HepG2 (cell line): ENCODE measurements at regions not wholly inside any gene's neighbourhood (a gene's known extent, or its start where the extent isn't known, plus 50 kb on each side); places are given as distances from the start of the nearest gene placed in this dataset.
A peak's percentile ranks its signal among the peaks of the same experiment; 100 is the strongest.

Source experiments
- ATAC-seq: fragments of 200-7000 bp; cut with Tn5 transposase; 3 replicates; pipeline ENCODE4 v1.9.1; 2020; ENCODE audit warnings: mild to moderate bottlenecking, moderate library complexity
- BruUV-seq: library from RNA; stranded (reverse); fragments of 400-500 nt; replicated peaks from 2 replicates; lab custom pipeline; 2021; lab: Mats Ljungman, UMichigan
- CTCF ChIA-PET: fragments of 300-600 bp; formaldehyde crosslinking; extraction: SDS; loops from one replicate; lab custom pipeline; 2021; ENCODE audit warnings: low total read pairs, inconsistent platforms, low intra/inter-chr PET ratio; lab: Yijun Ruan, JAX
- POLR2A ChIA-PET: fragments of 350-600 bp; sonication (Branson Sonifier 250); formaldehyde crosslinking; loops from one replicate; lab custom pipeline; 2020; ENCODE audit warnings: antibody characterized with exemption, inconsistent platforms; lab: Yijun Ruan, JAX
- DNase-seq: peaks from one replicate; pipeline ENCODE4 v3.0.0-alpha.2; 2015; ENCODE audit warnings: low spot score
- FAIRE-seq: peaks from 3 replicates; lab custom pipeline; 2011; peaks lifted over from hg19 to GRCh38; lab: Jason Lieb, UNC
- H2AFZ ChIP-seq: one replicate; pipeline ENCODE4 v1.6.1; 2011; ENCODE audit warnings: low read length, inconsistent platforms
- H3K27ac ChIP-seq: fragments of 300-600 bp; 3 replicates; pipeline ENCODE4 v1.8.0; 2011; ENCODE audit warnings: mixed run types, mild to moderate bottlenecking, mixed read lengths, low read length, inconsistent platforms; ENCODE audit not compliant: insufficient read depth; ENCODE audit errors: extremely low read length
- H3K27me3 ChIP-seq, 2 experiments: fragments of 200-600 bp in 1 of 2; 2 replicates in 1 of 2; 3 replicates in 1 of 2; pipeline versions ENCODE4 v1.6.0 to v1.8.0; 2011; ENCODE audit warnings: low read length in 2 of 2, mild to moderate bottlenecking in 2 of 2, moderate library complexity in 2 of 2, inconsistent platforms in 1 of 2; ENCODE audit not compliant: insufficient read depth in 2 of 2, control insufficient read depth in 1 of 2
- H3K36me3 ChIP-seq, 2 experiments: fragments of 200-600 bp in 1 of 2; replicated peaks in 1 of 2; 2 replicates in 1 of 2; 3 replicates in 1 of 2; pipeline versions ENCODE4 v1.5.1 to v1.8.0; 2011; ENCODE audit warnings: low read length in 2 of 2, inconsistent platforms in 1 of 2; ENCODE audit not compliant: insufficient read depth in 2 of 2, control insufficient read depth in 1 of 2
- H3K4me1 ChIP-seq: 2 replicates; pipeline ENCODE4 v1.5.1; 2012; ENCODE audit warnings: low read length, inconsistent platforms; ENCODE audit not compliant: insufficient read depth
- H3K4me2 ChIP-seq: 2 replicates; pipeline ENCODE4 v1.6.0; 2011; ENCODE audit warnings: low read depth, low read length, inconsistent platforms
- H3K4me3 ChIP-seq, 3 experiments: fragments of 200-600 bp in 1 of 3; sonication (generic), shearing (Covaris generic) in 1 of 3; replicated peaks in 1 of 3; 2 replicates each; pipeline ENCODE4 v1.5.1; 2011 to 2016; ENCODE audit warnings: low read length in 3 of 3, inconsistent platforms in 2 of 3, low read depth in 2 of 3, mild to moderate bottlenecking in 2 of 3, control low read depth in 1 of 3, mixed read lengths in 1 of 3; ENCODE audit not compliant: insufficient read depth in 1 of 3
- H3K79me2 ChIP-seq: one replicate; pipeline ENCODE4 v1.6.1; 2011; ENCODE audit warnings: low read length, inconsistent platforms; ENCODE audit not compliant: insufficient read depth
- H3K9ac ChIP-seq: 2 replicates; pipeline ENCODE4 v1.6.0; 2011; ENCODE audit warnings: mild to moderate bottlenecking, low read depth, low read length, inconsistent platforms; ENCODE audit not compliant: insufficient read depth
- H3K9me3 ChIP-seq: 2 replicates; pipeline ENCODE4 v1.5.1; 2012; ENCODE audit warnings: mild to moderate bottlenecking, low read length
- H4K20me1 ChIP-seq: 2 replicates; pipeline ENCODE4 v1.6.0; 2011; ENCODE audit warnings: inconsistent platforms, mild to moderate bottlenecking, low read length, moderate library complexity; ENCODE audit not compliant: insufficient read depth
- KLF12 ChIP-seq: sonication (generic); formaldehyde crosslinking; IDR thresholded peaks from 2 replicates; pipeline ENCODE4 v1.4.0; 2020; ENCODE audit warnings: missing genetic modification reagents, borderline replicate concordance
- MIER3 ChIP-seq: IDR thresholded peaks from 2 replicates; pipeline ENCODE4 v1.6.1; 2016; ENCODE audit warnings: missing compliant biosample characterization, borderline replicate concordance
- MIXL1 ChIP-seq: IDR thresholded peaks from 2 replicates; pipeline ENCODE4 v1.6.1; 2016
- SMC3 ChIP-seq: IDR thresholded peaks from 2 replicates; pipeline ENCODE4 v1.6.1; 2011; ENCODE audit warnings: low read length, improper control_type of control experiment
- STAG1 ChIP-seq: sonication (generic); formaldehyde crosslinking; IDR thresholded peaks from 2 replicates; pipeline ENCODE4 v1.4.0; 2020; ENCODE audit warnings: missing genetic modification reagents
- YEATS2 ChIP-seq: sonication (generic); formaldehyde crosslinking; IDR thresholded peaks from 2 replicates; pipeline ENCODE4 v1.4.0; 2020; ENCODE audit warnings: missing genetic modification reagents, borderline replicate concordance
- ZBTB40 ChIP-seq, 2 experiments: fragments of 450-650 bp in 1 of 2; sonication (generic) in 1 of 2; formaldehyde crosslinking in 1 of 2; IDR thresholded peaks; 2 replicates each; pipeline versions ENCODE4 v1.6.1 to v1.8.0; 2016 to 2022; ENCODE audit warnings: antibody characterized with exemption in 1 of 2, mild to moderate bottlenecking in 1 of 2, missing genetic modification reagents in 1 of 2
- ZNF20 ChIP-seq: sonication (generic); formaldehyde crosslinking; IDR thresholded peaks from 2 replicates; pipeline ENCODE4 v1.4.0; 2020; ENCODE audit warnings: mild to moderate bottlenecking, moderate library complexity, missing genetic modification reagents
- ZNF550 ChIP-seq: sonication (generic); formaldehyde crosslinking; IDR thresholded peaks from 2 replicates; pipeline ENCODE4 v1.4.0; 2020; ENCODE audit warnings: mild to moderate bottlenecking, missing genetic modification reagents, borderline replicate concordance
- ZNF569 ChIP-seq: sonication (generic); formaldehyde crosslinking; IDR thresholded peaks from 2 replicates; pipeline ENCODE4 v1.5.0; 2020; ENCODE audit warnings: mild to moderate bottlenecking, missing genetic modification reagents, moderate library complexity, borderline replicate concordance
- WGBS: methylation state at CpG from one replicate; pipeline ENCODE4 v1.1.6; 2017; ENCODE audit warnings: low lambda C conversion rate; 5-methylcytosine and 5-hydroxymethylcytosine counted together
- in situ Hi-C: cut with HindIII; loops from 2 replicates; pipeline ENCODE4 v1.10.0; 2017; ENCODE audit warnings: low pct_unique_long_range_greater_than_20kb; ENCODE audit not compliant: extremely low pct_ligation_motif_present
- intact Hi-C: fragments of 100-400 bp; cut with micrococcal nuclease; formaldehyde crosslinking; loops from one replicate; pipeline ENCODE4 v1.10.0; 2022; ENCODE audit not compliant: unreplicated experiment
- TF ChIP-seq, protein P1 (sequence below): sonication (generic); formaldehyde crosslinking; IDR thresholded peaks from 2 replicates; pipeline ENCODE4 v1.5.0; 2020; ENCODE audit warnings: mild to moderate bottlenecking, missing genetic modification reagents, moderate library complexity

DNA sequence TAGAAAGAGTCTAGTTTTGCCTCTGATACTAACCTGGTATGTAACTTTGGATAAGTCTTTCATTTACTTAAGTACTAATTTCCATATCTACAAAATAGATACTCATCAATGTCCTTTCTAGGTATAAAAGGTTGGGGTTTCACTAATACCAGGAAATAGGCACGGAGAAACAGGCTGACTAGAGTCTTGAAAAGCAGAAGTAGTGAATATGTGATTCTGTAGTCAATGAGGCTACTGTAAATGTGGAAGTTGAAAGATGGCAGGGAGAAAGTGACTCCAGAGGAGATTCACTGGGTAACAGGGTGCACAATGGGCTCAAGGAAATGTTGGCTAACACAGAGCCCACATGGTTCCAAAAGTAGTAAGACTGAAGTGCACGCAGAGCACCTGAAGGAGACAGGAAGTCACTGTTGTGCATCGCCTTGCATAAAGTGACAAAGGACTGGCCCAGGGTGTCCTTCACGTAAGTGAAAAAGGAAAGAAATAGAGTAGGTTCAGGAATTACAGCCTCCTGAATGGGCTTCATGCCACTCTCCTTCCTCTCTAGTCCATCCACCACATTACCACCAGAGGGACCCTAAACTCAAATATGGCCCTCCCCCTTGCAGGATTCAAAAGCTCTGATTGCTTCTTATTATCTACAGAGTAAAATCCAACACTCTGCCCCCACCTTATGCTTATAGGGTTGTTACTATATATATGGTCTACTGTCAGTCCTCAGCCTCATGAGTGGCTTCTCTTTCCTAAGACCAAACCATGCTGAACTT lies 288.0 kb upstream of the SMARCA2 start:
- H3K36me3 ChIP-seq, result no peaks in the 10 kb centered on the region
- H3K27ac ChIP-seq, result no peak overlapping the region
- H3K4me3 ChIP-seq, result no peak overlapping the region
- H3K4me2 ChIP-seq, result no peak overlapping the region
- CTCF ChIA-PET, result no interaction called here
- TF ChIP-seq STAG1 (CRISPR knock-in tag) (peak; percentile 28; the same call in 1 of the 2 replicates), ZNF569 (CRISPR knock-in tag) (no peak), MIER3 (no peak), MIXL1 (CRISPR knock-in tag) (no peak), ZNF550 (no peak), ZNF20 (no peak), SMC3 (peak; percentile 4; the same call in 1 of the 2 replicates), YEATS2 (no peak), KLF12 (CRISPR knock-in tag) (no peak), ZBTB40 (IDR thresholded peaks at IDR 0.05) (no peak), ZBTB40 (CRISPR knock-in tag; IDR thresholded peaks at IDR 0.05) (no peak)
- TF ChIP-seq, protein P1, sequence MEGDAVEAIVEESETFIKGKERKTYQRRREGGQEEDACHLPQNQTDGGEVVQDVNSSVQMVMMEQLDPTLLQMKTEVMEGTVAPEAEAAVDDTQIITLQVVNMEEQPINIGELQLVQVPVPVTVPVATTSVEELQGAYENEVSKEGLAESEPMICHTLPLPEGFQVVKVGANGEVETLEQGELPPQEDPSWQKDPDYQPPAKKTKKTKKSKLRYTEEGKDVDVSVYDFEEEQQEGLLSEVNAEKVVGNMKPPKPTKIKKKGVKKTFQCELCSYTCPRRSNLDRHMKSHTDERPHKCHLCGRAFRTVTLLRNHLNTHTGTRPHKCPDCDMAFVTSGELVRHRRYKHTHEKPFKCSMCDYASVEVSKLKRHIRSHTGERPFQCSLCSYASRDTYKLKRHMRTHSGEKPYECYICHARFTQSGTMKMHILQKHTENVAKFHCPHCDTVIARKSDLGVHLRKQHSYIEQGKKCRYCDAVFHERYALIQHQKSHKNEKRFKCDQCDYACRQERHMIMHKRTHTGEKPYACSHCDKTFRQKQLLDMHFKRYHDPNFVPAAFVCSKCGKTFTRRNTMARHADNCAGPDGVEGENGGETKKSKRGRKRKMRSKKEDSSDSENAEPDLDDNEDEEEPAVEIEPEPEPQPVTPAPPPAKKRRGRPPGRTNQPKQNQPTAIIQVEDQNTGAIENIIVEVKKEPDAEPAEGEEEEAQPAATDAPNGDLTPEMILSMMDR (CRISPR knock-in tag), result peak; percentile 23; the same call in 1 of the 2 replicates
- no peaks in the 10 kb centered on the region for H3K79me2 ChIP-seq
- H4K20me1 ChIP-seq, result no peaks in the 10 kb centered on the region
- no peak for DNase-seq
- FAIRE-seq, result no peak
- BruUV-seq, result no TSS peak
- no peaks in the 10 kb centered on the region for H3K4me1 ChIP-seq
- peak; percentile 76 for ATAC-seq
- WGBS, result 17% methylated on average over 4 of the region's 4 CpGs
- intact Hi-C loops, result loop anchor here (5.0 kb wide), 1 partner anchor 110 kb away; no protein-coding TSS in a partner anchor
- in situ Hi-C loops, result no loop called here
- no peak overlapping the region for H3K9ac ChIP-seq
- POLR2A ChIA-PET, result no interaction called here
- H2AFZ ChIP-seq, result no peak overlapping the region
- no peaks in the 10 kb centered on the region for H3K9me3 ChIP-seq
- H3K27me3 ChIP-seq, result no peaks in the 10 kb centered on the region
